ENCODE measurements at regions not wholly inside any gene's neighbourhood (a gene's known extent, or its start where the extent isn't known, plus 50 kb on each side); places are given as distances from the start of the nearest gene placed in this dataset.

DNA sequence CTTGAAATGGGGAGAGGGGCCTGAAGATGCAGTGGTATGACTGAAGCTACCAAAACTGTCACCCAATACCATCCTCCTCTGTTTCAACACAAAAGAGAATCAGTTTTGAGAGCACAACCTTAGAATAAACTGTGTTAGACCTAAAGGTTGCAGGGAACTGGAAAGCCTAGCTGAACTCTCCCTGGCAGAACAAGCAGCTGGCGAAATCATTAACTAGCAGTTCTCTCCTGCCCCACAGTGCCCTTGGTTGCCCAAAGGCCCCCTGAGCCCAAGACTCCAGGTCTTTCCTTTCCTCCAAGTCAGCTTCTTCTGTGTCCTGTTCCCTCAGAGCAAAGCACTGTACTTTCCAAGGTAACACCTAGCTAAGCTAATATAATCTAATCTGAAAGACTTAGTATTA is 135.4 kb upstream of the SLC30A5 start (continued):
- TF ChIP-seq, protein P1, sequence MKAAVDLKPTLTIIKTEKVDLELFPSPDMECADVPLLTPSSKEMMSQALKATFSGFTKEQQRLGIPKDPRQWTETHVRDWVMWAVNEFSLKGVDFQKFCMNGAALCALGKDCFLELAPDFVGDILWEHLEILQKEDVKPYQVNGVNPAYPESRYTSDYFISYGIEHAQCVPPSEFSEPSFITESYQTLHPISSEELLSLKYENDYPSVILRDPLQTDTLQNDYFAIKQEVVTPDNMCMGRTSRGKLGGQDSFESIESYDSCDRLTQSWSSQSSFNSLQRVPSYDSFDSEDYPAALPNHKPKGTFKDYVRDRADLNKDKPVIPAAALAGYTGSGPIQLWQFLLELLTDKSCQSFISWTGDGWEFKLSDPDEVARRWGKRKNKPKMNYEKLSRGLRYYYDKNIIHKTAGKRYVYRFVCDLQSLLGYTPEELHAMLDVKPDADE (IDR thresholded peaks at IDR 0.05) = no peak
- no peak for TF ChIP-seq EZH2phosphoT487 (IDR thresholded peaks at IDR 0.05; ENCODE audit: unreplicated experiment)

DNA sequence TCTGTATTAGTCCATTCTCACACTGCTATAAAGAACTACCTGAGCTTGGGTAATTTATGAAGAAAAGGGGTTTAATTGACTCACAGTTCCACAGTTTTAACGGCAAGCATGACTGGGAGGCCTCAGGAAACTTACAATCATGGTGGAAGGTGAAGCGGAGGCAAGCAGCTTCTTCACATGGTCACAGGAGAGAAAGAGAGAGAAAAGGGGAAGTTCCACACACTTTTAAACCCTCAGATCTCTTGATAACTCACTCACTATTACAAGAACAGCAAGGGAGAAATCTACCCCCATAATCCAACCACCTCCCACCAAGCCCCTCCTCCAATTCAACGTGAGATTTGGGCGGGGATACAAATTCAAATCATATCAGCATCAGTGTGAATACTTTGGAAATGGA is 133.4 kb upstream of the SLC30A5 start:
- Histone ChIP-seq H2AFZ (peak overlapping the region; percentile 87), H3K4me2 (no peak overlapping the region), H3K4me1 (ENCODE audit: insufficient read depth) (no peaks in the 10 kb centered on the region), H3K79me2 (replicated peaks; ENCODE audit: insufficient read depth) (no peaks in the 10 kb centered on the region), H3K36me3 (ENCODE audit: insufficient read depth) (no peaks in the 10 kb centered on the region), H4K20me1 (replicated peaks; ENCODE audit: insufficient read depth) (no peaks in the 10 kb centered on the region), H3K27me3 (ENCODE audit: insufficient read depth) (no peaks in the 10 kb centered on the region), H3K27ac (ENCODE audit: low read depth) (no peak overlapping the region), H3K4me3 (no peak overlapping the region), H3K9me2 (ENCODE audit: insufficient read depth) (peaks cover 6% of the 10 kb centered on the region; the same call in 1 of the 2 replicates), H3F3A (replicated peaks; ENCODE audit: low read depth) (no peaks in the 10 kb centered on the region; the same call in 1 of the 2 replicates)
- no peak for ATAC-seq
- Mint-ChIP-seq H3K4me1 (peaks cover 5% of the 10 kb centered on the region; the same call in 2 of the 3 replicates), H3K36me3 (ENCODE audit: low read depth) (peaks cover 4% of the 10 kb centered on the region; the same call in 1 of the 3 replicates), H3K27me3 (ENCODE audit: insufficient read depth, low read depth, poor library complexity) (peaks cover 2% of the 10 kb centered on the region), H3K27ac (no peak overlapping the region), H3K4me3 (no peak overlapping the region), H3K9me3 (peaks cover 4% of the 10 kb centered on the region; the same call in 2 of the 3 replicates)
- DNase-seq (ENCODE audit: low spot score) = no peak
- TF ChIP-seq ZNF331 (CRISPR knock-in tag; IDR thresholded peaks at IDR 0.05; ENCODE audit: low read depth) (no peak), CREB1 (CRISPR knock-in tag; IDR thresholded peaks at IDR 0.05; ENCODE audit: low read depth) (no peak), ZNF114 (CRISPR knock-in tag; IDR thresholded peaks at IDR 0.05) (no peak), EZH2 (IDR thresholded peaks at IDR 0.05; ENCODE audit: low read depth, unreplicated experiment) (no peak), NANOG (IDR thresholded peaks at IDR 0.05; ENCODE audit: borderline replicate concordance) (no peak), ZNF462 (CRISPR knock-in tag; IDR thresholded peaks at IDR 0.05) (no peak)
- TF ChIP-seq, protein P1 (IDR thresholded peaks at IDR 0.05) = no peak

All from GM23338 (cell line).